ENCODE measurements at regions not wholly inside any gene's neighbourhood (a gene's known extent, or its start where the extent isn't known, plus 50 kb on each side); places are given as distances from the start of the nearest gene placed in this dataset.

- Histone ChIP-seq H3K9ac (ENCODE audit: low read length) (no peak overlapping the region), H3K27ac (ENCODE audit: low read length) (no peak overlapping the region), H3K4me3 (ENCODE audit: low read length) (no peak overlapping the region), H3K4me1 (ENCODE audit: low read length) (no peaks in the 10 kb centered on the region), H3K27me3 (ENCODE audit: low read depth, low read length) (no peaks in the 10 kb centered on the region), H4K20me1 (ENCODE audit: insufficient read depth, low read length) (no peaks in the 10 kb centered on the region), H3K4me2 (ENCODE audit: low read length) (no peak overlapping the region), H3K9me3 (ENCODE audit: insufficient read depth, low read length) (no peaks in the 10 kb centered on the region), H3K79me2 (ENCODE audit: low read length) (no peaks in the 10 kb centered on the region), H2AFZ (ENCODE audit: low read depth, low read length) (no peak overlapping the region), H3K36me3 (replicated peaks; ENCODE audit: low read depth, low read length) (no peaks in the 10 kb centered on the region)
- TF ChIP-seq CTCF (IDR thresholded peaks at IDR 0.05; ENCODE audit: low read depth, low read length) (no peak), EZH2phosphoT487 (IDR thresholded peaks at IDR 0.05; ENCODE audit: low read depth) (no peak)
These were observed 180.3 kb upstream of the MKI67 start for GRCh38 chr10:128306535-128306934.

- no peaks in the 10 kb centered on the region for H3K79me2 ChIP-seq (ENCODE audit: low read length)
- no peaks in the 10 kb centered on the region for H3K9me3 ChIP-seq (ENCODE audit: insufficient read depth, low read length)
- no peak overlapping the region for H3K4me2 ChIP-seq (ENCODE audit: low read length)
- H3K4me1 ChIP-seq (ENCODE audit: low read length), result no peaks in the 10 kb centered on the region
- TF ChIP-seq CTCF (IDR thresholded peaks at IDR 0.05; ENCODE audit: low read depth, low read length) (no peak), EZH2phosphoT487 (IDR thresholded peaks at IDR 0.05; ENCODE audit: low read depth) (no peak)
- H2AFZ ChIP-seq (ENCODE audit: low read depth, low read length), result no peak overlapping the region
- H3K36me3 ChIP-seq (replicated peaks; ENCODE audit: low read depth, low read length), result no peaks in the 10 kb centered on the region
- H3K27ac ChIP-seq (ENCODE audit: low read length), result no peak overlapping the region
- no peak overlapping the region for H3K4me3 ChIP-seq (ENCODE audit: low read length)
- no peaks in the 10 kb centered on the region for H3K27me3 ChIP-seq (ENCODE audit: low read depth, low read length)
- H4K20me1 ChIP-seq (ENCODE audit: insufficient read depth, low read length), result no peaks in the 10 kb centered on the region
- no peak overlapping the region for H3K9ac ChIP-seq (ENCODE audit: low read length)
These were observed 180.7 kb upstream of the MKI67 start for GRCh38 chr10:128306966-128307365.

- Histone ChIP-seq H2AFZ (ENCODE audit: low read depth, low read length) (no peak overlapping the region), H3K27me3 (ENCODE audit: low read depth, low read length) (no peaks in the 10 kb centered on the region), H3K9ac (ENCODE audit: low read length) (no peak overlapping the region), H4K20me1 (ENCODE audit: insufficient read depth, low read length) (no peaks in the 10 kb centered on the region), H3K36me3 (replicated peaks; ENCODE audit: low read depth, low read length) (no peaks in the 10 kb centered on the region), H3K79me2 (ENCODE audit: low read length) (no peaks in the 10 kb centered on the region), H3K9me3 (ENCODE audit: insufficient read depth, low read length) (no peaks in the 10 kb centered on the region), H3K27ac (ENCODE audit: low read length) (no peak overlapping the region), H3K4me1 (ENCODE audit: low read length) (no peaks in the 10 kb centered on the region), H3K4me3 (ENCODE audit: low read length) (no peak overlapping the region), H3K4me2 (ENCODE audit: low read length) (no peak overlapping the region)
- TF ChIP-seq EZH2phosphoT487 (IDR thresholded peaks at IDR 0.05; ENCODE audit: low read depth) (no peak), CTCF (IDR thresholded peaks at IDR 0.05; ENCODE audit: low read depth, low read length) (no peak)
These were observed 181.6 kb upstream of the MKI67 start for GRCh38 chr10:128307820-128308219.

GRCh38 chr10:128310971-128311658 is 184.9 kb upstream of the MKI67 start:
- no peaks in the 10 kb centered on the region for H3K4me1 ChIP-seq (ENCODE audit: low read length)
- no peak for TF ChIP-seq CTCF (IDR thresholded peaks at IDR 0.05; ENCODE audit: low read depth, low read length)
- TF ChIP-seq EZH2phosphoT487 (IDR thresholded peaks at IDR 0.05; ENCODE audit: low read depth), result no peak
- H3K27me3 ChIP-seq (ENCODE audit: low read depth, low read length), result no peaks in the 10 kb centered on the region
- H3K9me3 ChIP-seq (ENCODE audit: insufficient read depth, low read length), result no peaks in the 10 kb centered on the region
- no peak overlapping the region for H2AFZ ChIP-seq (ENCODE audit: low read depth, low read length)
- no peaks in the 10 kb centered on the region for H3K36me3 ChIP-seq (replicated peaks; ENCODE audit: low read depth, low read length)
- H3K9ac ChIP-seq (ENCODE audit: low read length), result no peak overlapping the region
- H3K79me2 ChIP-seq (ENCODE audit: low read length), result no peaks in the 10 kb centered on the region
- no peak overlapping the region for H3K4me2 ChIP-seq (ENCODE audit: low read length)
- no peak overlapping the region for H3K4me3 ChIP-seq (ENCODE audit: low read length)
- H3K27ac ChIP-seq (ENCODE audit: low read length), result no peak overlapping the region
- no peaks in the 10 kb centered on the region for H4K20me1 ChIP-seq (ENCODE audit: insufficient read depth, low read length)

All from OCI-LY3 (cell line).